Transverse colon (tissue), 4 donors: ENCODE measurements at regions not wholly inside any gene's neighbourhood (a gene's known extent, or its start where the extent isn't known, plus 50 kb on each side); places are given as distances from the start of the nearest gene placed in this dataset.

Experiments used
- DNase-seq: peaks from one replicate; pipeline ENCODE4 v3.0.0-alpha.2; 2019
- H3K27ac ChIP-seq, 4 donors: fragments of 200-600 bp; sonication (generic); 2 replicates each; pipeline ENCODE4 v1.5.1; 2016 to 2018; ENCODE audit warnings: inconsistent platforms in 4 of 4
- H3K27me3 ChIP-seq: fragments of 200-600 bp; sonication (generic); 2 replicates; pipeline ENCODE4 v1.5.1; 2017; ENCODE audit warnings: inconsistent platforms
- H3K36me3 ChIP-seq, 4 donors: fragments of 200-600 bp; sonication (generic); 2 replicates each; pipeline ENCODE4 v1.5.1; 2017 to 2019; ENCODE audit warnings: inconsistent platforms in 4 of 4
- H3K4me1 ChIP-seq, 4 donors: fragments of 200-600 bp; sonication (generic); 2 replicates each; pipeline ENCODE4 v1.5.1; 2017 to 2020; ENCODE audit warnings: inconsistent platforms in 4 of 4
- H3K4me3 ChIP-seq, 4 donors: fragments of 200-600 bp; sonication (generic); 1 replicate in 1 of 4; 2 replicates in 3 of 4; pipeline versions ENCODE4 v1.5.1 to v1.6.1; 2017 to 2019; ENCODE audit warnings: inconsistent platforms in 4 of 4
- H3K9me3 ChIP-seq, 2 donors: fragments of 200-600 bp; sonication (generic); 2 replicates each; pipeline ENCODE4 v1.5.1; 2017 to 2019; ENCODE audit warnings: inconsistent platforms in 2 of 2
- EP300 ChIP-seq: sonication (generic); formaldehyde crosslinking; IDR thresholded peaks from one replicate; pipeline ENCODE4 v1.6.1; 2017; ENCODE audit warnings: antibody characterized with exemption, low read depth
- POLR2A ChIP-seq: fragments of 450-650 bp; IDR thresholded peaks from one replicate; pipeline ENCODE4 v1.6.1; 2016; ENCODE audit warnings: antibody characterized with exemption, mild to moderate bottlenecking, moderate library complexity
- POLR2AphosphoS5 ChIP-seq, 3 donors: sonication (generic); formaldehyde crosslinking; IDR thresholded peaks; one replicate each; pipeline ENCODE4 v1.6.1; 2016; ENCODE audit warnings: antibody characterized with exemption in 3 of 3
- WGBS, 2 donors: methylation state at CpG; one replicate each; pipeline ENCODE4 v1.1.5; 2018; ENCODE audit warnings: low coverage in 1 of 2; 5-methylcytosine and 5-hydroxymethylcytosine counted together
- in situ Hi-C, 4 donors: fragments of 200-750 bp; cut with MboI; loops; one replicate each; pipeline versions ENCODE4 v1.15.0 to v1.15.1; 2017; ENCODE audit warnings: low sequenced_read_pairs in 3 of 4, low pct_ligation_motif_present in 1 of 4, low pct_unique_long_range_greater_than_20kb in 1 of 4
- intact Hi-C: fragments of 100-400 bp; cut with DNase I; formaldehyde crosslinking; loops from one replicate; pipeline ENCODE4 v1.15.1; 2023; ENCODE audit warnings: low total_unique reads
- TF ChIP-seq, protein P1 (sequence below), 5 experiments: fragments of 200-600 bp in 3 of 5; fragments of 450-650 bp in 2 of 5; sonication (generic) in 3 of 5; IDR thresholded peaks; 1 replicate in 2 of 5; 2 replicates in 3 of 5; pipeline ENCODE4 v1.5.1; 2016 to 2017; ENCODE audit warnings: antibody characterized with exemption in 5 of 5, inconsistent platforms in 3 of 5, mild to moderate bottlenecking in 2 of 5, moderate library complexity in 1 of 5

DNA sequence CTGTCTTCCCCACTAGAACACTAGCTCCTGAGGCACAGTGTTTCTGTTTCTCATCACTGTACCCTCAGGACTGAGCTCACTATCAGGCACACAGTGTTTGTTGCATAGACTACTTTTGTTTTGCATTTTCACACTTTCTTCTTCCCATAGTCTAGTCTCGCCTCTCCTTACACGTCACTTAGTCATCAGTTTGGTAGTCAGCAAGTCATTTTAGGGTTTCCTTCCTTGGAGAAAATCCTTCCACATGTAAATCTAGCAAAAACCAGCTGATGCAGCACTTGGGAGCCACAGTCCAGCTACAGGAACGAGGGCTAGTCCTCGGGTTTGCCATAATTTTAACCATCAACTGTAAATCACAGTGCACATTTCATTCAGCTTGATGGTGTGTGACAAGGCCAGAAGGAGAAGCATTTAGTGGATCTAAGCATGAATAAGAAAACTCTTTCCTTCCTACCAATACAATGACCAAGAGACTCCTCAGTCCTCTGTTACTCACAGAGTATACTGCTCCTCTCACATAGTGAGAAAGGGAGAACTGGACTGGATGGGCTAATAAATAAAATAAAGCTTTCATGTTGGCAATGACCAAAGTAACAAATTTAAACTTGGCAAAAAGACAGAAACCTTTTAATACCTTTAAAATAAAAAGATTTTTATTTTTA is 221.0 kb downstream of the KLF12 start:
- intact Hi-C loops (no loop called here), in situ Hi-C loops (no loop called here)
- Histone ChIP-seq H3K27ac (peak overlapping the region in 1 of 4 donors; percentile 53), H3K4me3 (no peak overlapping the region), H3K27me3 (no peaks in the 10 kb centered on the region), H3K36me3 (no peaks in the 10 kb centered on the region), H3K4me1 (peaks cover 4 to 14% (median 10%) of the 10 kb centered on the region in 4 donors), H3K9me3 (no peaks in the 10 kb centered on the region)
- DNase-seq = no peak
- TF ChIP-seq POLR2AphosphoS5 (IDR thresholded peaks at IDR 0.05) = no peak
- no peak for TF ChIP-seq EP300
- no peak for TF ChIP-seq POLR2A
- TF ChIP-seq, protein P1, sequence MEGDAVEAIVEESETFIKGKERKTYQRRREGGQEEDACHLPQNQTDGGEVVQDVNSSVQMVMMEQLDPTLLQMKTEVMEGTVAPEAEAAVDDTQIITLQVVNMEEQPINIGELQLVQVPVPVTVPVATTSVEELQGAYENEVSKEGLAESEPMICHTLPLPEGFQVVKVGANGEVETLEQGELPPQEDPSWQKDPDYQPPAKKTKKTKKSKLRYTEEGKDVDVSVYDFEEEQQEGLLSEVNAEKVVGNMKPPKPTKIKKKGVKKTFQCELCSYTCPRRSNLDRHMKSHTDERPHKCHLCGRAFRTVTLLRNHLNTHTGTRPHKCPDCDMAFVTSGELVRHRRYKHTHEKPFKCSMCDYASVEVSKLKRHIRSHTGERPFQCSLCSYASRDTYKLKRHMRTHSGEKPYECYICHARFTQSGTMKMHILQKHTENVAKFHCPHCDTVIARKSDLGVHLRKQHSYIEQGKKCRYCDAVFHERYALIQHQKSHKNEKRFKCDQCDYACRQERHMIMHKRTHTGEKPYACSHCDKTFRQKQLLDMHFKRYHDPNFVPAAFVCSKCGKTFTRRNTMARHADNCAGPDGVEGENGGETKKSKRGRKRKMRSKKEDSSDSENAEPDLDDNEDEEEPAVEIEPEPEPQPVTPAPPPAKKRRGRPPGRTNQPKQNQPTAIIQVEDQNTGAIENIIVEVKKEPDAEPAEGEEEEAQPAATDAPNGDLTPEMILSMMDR (IDR thresholded peaks at IDR 0.05) = no peak
- WGBS, 2 donors = 49 to 53% methylated on average over 4 of the region's 4 CpGs

DNA sequence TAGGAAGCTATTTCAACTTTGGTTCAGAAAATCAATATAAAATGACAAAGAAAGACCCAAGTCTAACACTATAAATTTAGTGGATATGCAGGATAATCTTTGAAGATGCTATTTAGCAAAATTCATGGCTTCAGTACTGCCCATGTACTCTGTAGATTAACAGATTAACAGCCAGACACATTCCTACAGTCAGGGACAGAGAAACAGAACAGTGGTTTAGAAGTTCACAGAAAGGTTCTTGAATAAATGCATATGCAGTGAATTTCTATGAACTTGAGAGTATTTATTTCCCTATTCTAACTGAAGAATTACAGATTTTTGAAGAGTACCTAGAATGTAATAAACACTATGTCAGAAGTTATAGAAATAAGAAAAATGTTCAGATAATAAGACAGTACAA is 222.8 kb downstream of the KLF12 start:
- in situ Hi-C loops = no loop called here
- Histone ChIP-seq H3K4me1 (peaks cover 4 to 14% (median 10%) of the 10 kb centered on the region in 4 donors), H3K9me3 (no peaks in the 10 kb centered on the region), H3K27ac (no peak overlapping the region), H3K4me3 (no peak overlapping the region), H3K27me3 (no peaks in the 10 kb centered on the region), H3K36me3 (no peaks in the 10 kb centered on the region)
- intact Hi-C loops = no loop called here
- DNase-seq = no peak
- TF ChIP-seq POLR2AphosphoS5 (IDR thresholded peaks at IDR 0.05) (no peak), EP300 (no peak), POLR2A (no peak)
- TF ChIP-seq, protein P1 (IDR thresholded peaks at IDR 0.05) = no peak

DNA sequence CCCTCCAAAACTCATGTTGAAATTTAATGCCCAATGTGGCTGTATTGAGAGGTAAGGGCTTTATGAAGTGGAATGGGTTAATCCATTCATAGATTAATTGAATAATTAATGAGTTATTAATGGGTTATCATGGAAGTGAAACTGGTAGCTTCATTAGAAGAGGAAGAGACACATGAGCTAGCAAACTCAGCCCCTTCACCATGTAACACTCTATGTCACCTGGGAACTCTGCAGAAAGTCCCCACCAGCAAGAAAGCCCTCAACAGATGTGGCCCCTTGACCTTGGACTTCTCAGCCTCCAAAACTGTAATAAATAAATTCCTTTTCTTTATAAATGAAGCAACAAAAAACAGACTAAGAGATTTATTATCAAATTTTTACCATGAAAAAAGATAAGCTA is 223.5 kb downstream of the KLF12 start:
- no peak for TF ChIP-seq EP300
- TF ChIP-seq, protein P1 (IDR thresholded peaks at IDR 0.05) = no peak
- TF ChIP-seq POLR2A = no peak
- no peak for TF ChIP-seq POLR2AphosphoS5 (IDR thresholded peaks at IDR 0.05)
- intact Hi-C loops = no loop called here

DNA sequence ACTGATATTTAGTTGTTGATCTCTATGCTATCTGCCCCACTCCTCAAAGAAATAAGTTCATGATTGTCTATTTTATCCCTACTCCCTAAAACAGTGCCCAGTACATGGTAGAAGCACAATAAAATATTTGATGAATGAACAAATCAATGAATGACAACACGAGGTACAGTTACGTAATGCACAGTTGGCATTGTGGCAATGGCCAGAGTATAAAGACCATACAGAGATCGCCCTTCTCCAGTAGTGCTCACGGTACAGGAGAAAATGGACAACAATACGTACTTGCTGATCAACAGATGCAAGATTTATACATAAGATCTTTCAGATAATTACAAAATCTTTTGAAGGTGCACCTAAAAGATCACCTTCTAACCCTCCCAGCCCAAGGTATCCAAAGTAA is 225.4 kb downstream of the KLF12 start:
- no peak for DNase-seq
- no peak overlapping the region for H3K4me3 ChIP-seq
- H3K4me1 ChIP-seq = peaks cover under 1 to 12% (median 3%) of the 10 kb centered on the region in 4 donors
- in situ Hi-C loops (no loop called here), intact Hi-C loops (no loop called here)
- H3K9me3 ChIP-seq = no peaks in the 10 kb centered on the region
- no peaks in the 10 kb centered on the region for H3K27me3 ChIP-seq
- 91 to 100% methylated on average over 5 of the region's 5 CpGs for WGBS, 2 donors
- no peak for TF ChIP-seq EP300
- TF ChIP-seq, protein P1 (IDR thresholded peaks at IDR 0.05) = no peak
- TF ChIP-seq POLR2A = no peak
- no peak for TF ChIP-seq POLR2AphosphoS5 (IDR thresholded peaks at IDR 0.05)
- no peak overlapping the region for H3K27ac ChIP-seq
- no peaks in the 10 kb centered on the region for H3K36me3 ChIP-seq

More for the DNA sequence above, 223.5 kb downstream of the KLF12 start:
- Histone ChIP-seq H3K9me3 (no peaks in the 10 kb centered on the region), H3K4me3 (no peak overlapping the region), H3K4me1 (peaks cover 4 to 14% (median 10%) of the 10 kb centered on the region in 4 donors), H3K36me3 (no peaks in the 10 kb centered on the region), H3K27ac (no peak overlapping the region), H3K27me3 (no peaks in the 10 kb centered on the region)
- in situ Hi-C loops = no loop called here
- DNase-seq = no peak
